Sigmoid colon (tissue), 4 donors: ENCODE measurements at regions not wholly inside any gene's neighbourhood (a gene's known extent, or its start where the extent isn't known, plus 50 kb on each side); places are given as distances from the start of the nearest gene placed in this dataset.
"Not testable (repeated sequence)": the region's sequence is repeated elsewhere in the genome, so short reads cannot be mapped to it uniquely, and the experiment has no call there.

Experiments
- CTCF ChIP-seq, 4 experiments: fragments of 450-650 bp in 3 of 4; fragments of 200-600 bp in 1 of 4; IDR thresholded peaks; one replicate each; pipeline ENCODE4 v1.5.1; 2016 to 2019; ENCODE audit warnings: antibody characterized with exemption in 4 of 4, mild to moderate bottlenecking in 3 of 4, moderate library complexity in 2 of 4
- EP300 ChIP-seq, 4 donors: sonication (generic); formaldehyde crosslinking; IDR thresholded peaks; one replicate each; pipeline ENCODE4 v1.6.1; 2017; ENCODE audit warnings: antibody characterized with exemption in 4 of 4
- POLR2A ChIP-seq, 2 donors: fragments of 450-650 bp; IDR thresholded peaks; one replicate each; pipeline ENCODE4 v1.6.1; 2016; ENCODE audit warnings: antibody characterized with exemption in 2 of 2, mild to moderate bottlenecking in 2 of 2, moderate library complexity in 2 of 2
- POLR2AphosphoS5 ChIP-seq, 4 donors: sonication (generic); formaldehyde crosslinking; IDR thresholded peaks; one replicate each; pipeline ENCODE4 v1.6.1; 2017; ENCODE audit warnings: antibody characterized with exemption in 4 of 4

- TF ChIP-seq POLR2A, CTCF, POLR2AphosphoS5, EP300 (IDR thresholded peaks at IDR 0.05): not testable (repeated sequence)
Observed at GRCh38 chr16:33707591-33707934, 248.2 kb downstream of the TP53TG3F start.
